Hepatic stellate cell (primary cell): ENCODE measurements at regions not wholly inside any gene's neighbourhood (a gene's known extent, or its start where the extent isn't known, plus 50 kb on each side); places are given as distances from the start of the nearest gene placed in this dataset.
"Not testable (repeated sequence)": the region's sequence is repeated elsewhere in the genome, so short reads cannot be mapped to it uniquely, and the experiment has no call there.

ENCODE experiments used
- DNase-seq: peaks from one replicate; pipeline ENCODE4 v3.0.0; 2011; ENCODE audit warnings: low spot score

DNA sequence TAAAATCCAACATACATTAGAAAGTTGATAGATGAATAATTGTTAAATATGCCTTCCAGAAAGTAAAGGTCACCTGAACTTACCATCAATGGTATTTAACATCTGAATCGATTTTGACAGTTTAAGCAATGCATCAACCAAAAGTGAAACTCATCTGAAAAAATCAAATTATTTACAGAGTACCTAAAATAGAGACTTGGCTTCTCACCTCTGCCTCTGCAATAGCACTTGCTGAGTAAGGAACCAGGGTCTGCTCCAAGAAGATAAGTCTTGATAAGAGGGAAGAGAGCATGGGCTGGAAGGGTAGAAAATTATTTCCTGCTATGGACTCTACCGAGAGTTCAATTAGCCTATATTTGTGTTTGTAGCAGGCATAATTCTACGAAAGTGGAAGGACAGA lies 868.3 kb downstream of the STIM2 start:
- DNase-seq = no peak

DNA sequence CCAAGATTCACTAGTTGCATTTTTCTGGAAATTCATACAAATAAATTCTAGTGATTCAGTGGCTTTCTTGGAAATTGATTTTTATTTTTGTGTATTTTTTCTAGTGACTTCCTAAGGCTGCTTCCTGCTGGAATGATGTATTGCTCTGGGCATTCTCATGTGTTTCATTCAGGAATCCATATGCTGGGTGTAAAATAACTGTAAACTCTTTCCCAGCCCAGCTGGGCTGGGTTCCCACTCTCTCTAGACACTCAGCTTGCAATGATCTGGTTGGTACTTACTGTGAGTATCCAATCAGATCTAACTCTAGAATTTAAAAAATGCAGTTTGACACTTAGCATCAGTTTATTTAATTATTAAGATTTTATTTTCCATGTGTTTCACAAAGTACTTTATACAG lies 882.2 kb downstream of the STIM2 start:
- no peak for DNase-seq

DNA sequence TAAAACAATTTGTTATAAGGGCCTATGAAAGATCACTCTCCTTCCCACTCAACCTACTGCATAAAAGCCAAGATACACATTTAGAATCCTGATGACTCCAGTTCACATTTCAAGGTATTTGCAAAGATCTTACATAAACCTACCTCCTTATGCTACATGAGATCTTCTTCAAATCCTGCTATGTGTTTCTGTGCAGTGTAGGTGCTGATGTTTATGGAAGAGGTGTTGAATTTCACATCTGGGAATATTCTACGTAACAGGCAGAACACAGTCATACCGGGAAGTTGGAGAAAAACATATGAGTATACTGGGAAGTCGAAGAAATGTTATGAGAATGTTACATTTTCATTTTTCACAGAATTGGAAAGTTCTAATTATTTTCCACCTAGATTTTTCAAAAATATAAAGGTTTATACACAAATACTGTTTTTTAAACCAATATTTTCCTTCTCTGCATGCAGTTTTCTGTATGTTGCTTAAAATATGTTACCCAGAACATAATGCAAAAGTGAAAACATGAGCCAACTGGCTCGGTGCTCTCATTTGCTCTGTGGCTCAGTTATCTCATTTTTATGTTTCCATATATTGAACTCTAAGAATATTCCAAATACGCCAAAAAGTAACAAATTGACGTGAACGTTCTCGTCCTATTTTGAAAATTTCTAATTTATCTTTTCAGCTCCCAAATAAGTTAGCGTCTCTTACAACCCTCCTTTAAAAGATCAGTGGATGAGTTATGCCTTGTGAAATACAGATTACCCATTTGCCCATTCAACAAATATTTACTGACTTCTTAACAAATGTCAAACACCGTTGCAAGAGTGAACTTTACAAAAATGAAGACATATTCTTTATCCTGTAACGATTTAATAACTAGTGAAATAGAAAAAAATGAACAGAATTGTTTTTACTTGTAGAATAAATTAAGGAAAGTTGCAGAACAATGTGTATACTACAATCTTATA lies 899.3 kb downstream of the STIM2 start:
- no peak for DNase-seq

GRCh38 chr4:27763830-27764525 lies 903.3 kb downstream of the STIM2 start:
- no peak for DNase-seq

GRCh38 chr4:27764526-27764837 lies 903.8 kb downstream of the STIM2 start:
- DNase-seq = no peak

DNA sequence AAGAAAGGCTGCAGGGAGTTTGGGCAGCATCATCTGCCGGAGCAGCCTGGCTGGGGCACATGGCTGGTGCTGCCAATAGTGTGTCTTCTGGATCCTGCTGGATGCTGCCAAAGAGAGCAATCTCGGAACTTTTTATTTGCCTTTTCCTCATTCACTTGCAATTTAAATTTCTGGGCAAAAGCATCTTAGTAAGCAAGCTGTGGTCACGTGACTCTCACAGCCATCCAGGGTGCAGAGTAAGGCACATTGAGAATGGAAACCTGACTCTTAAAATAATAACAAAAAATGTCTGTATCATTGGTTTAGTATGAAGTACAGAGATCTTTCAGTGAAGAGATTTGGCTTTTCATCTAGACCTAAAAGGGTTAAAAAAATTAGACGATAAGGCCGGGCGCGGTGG lies 910.3 kb downstream of the STIM2 start:
- DNase-seq = no peak

DNA sequence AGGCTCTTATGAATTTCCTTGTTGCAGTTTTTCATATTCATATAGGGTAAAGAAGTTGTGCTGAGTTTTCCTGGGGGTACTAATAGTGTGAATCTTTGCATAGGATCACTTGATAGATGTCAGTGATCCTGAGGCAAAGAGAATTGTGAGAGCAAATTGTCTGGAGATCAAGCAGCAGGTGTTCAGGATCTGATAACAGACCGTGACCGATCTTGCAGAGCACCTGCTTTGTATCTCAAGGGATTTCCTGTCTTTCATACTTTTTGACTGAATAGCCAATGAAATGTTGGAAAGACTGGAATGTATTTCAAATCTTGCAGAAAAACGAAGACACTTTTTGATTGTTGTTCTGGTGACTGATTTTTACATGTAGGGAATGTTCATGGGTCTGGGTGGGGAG lies 914.5 kb downstream of the STIM2 start:
- DNase-seq = no peak

DNA sequence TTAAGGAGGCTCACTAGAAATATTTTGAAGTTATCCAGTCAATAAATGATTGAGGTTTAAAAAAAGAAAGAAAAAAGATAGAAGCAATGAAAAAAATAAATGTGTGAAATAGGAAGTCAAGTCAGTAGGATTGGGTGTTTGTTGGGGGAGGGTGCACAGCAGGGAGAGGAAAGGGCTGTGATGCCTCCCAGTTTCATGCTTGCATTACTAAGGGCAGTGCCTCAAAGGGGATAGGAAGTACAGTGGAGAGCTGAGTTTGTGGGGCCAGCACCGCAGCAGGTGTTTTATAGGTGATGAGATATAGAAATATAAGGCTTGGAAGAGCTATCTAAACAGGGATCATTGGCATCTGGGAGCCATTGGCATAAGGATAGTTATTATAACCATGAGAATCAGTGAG lies 919.2 kb downstream of the STIM2 start:
- DNase-seq = no peak

DNA sequence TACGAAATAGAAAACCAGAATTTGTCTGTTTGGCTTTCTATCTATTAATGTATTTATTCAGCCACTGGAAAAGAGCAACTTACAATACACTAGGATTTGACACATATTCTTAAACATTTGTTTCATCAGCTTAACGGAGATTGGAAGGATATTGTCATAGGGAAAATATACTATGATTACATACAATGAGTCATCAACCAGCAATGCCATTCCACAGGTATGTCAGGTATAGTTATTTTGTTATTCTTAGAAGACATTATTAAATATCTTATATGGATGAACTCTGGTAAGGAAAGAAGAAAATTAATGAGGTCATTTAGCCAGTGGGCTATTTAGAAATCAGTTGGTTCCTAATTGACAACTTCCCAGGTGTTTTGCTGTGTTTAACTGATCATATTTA lies 926.6 kb downstream of the STIM2 start:
- no peak for DNase-seq

GRCh38 chr4:27789773-27790172 lies 929.1 kb downstream of the STIM2 start:
- no peak for DNase-seq

- DNase-seq = no peak
These were observed 930.3 kb downstream of the STIM2 start for GRCh38 chr4:27790911-27791310.

DNA sequence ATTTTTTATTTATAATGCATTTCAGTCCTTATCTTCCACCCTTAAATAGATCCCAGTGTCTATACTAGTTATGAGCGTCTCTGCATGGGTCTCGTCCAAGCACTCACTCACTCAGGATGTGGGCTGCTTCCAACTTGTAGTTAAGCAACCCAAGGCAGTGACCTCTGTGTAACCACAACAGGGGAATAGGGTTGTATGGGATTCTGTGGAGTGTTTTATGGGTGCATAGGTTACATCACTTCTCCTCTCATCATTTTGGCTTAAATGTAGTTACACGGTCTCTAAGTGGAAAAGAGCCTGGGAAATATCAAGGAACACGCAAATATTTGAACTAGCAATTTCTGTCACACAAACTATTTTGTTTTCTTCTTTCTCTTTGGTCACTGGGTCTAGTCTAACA lies 931.0 kb downstream of the STIM2 start:
- DNase-seq = no peak

GRCh38 chr4:27807207-27807606 lies 946.6 kb downstream of the STIM2 start:
- DNase-seq = no peak

DNA sequence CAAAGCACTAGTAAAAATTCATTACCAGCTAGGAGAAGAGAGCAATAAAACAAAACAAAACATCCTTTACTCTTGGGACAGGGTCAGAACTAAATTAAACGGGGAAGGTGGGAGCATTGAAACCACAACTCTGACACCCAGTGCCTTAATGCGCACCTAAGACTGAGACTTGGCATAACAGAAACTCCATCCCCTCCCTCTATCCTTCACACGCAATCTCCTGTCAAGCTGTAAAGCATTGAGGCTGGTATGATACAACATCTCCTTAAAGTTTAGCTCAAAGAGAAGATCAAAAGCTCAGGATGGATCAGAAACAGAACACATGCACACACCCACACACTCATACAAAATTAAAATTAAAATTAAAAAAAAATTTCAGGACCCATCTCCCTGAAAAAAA lies 951.3 kb downstream of the STIM2 start:
- DNase-seq = no peak

DNA sequence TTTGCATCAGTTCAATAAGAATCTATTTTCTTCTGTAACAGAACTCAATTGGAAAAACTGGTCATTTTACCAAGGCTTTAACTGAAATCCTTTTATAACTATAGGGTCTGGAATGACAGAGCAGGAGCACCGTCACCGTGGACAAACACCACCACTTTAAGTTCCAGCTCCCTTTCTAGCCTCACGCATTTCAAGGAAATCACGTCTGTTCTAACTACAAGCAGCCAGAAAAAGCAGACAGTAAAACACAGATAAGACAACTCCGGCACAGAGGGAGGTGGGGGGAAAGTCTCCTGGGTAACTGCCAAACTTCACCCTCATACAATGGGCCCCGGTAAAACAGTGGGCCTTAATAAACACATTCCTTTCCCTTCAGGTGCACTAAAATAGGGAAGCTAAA lies 952.6 kb downstream of the STIM2 start:
- not testable (repeated sequence) for DNase-seq

DNA sequence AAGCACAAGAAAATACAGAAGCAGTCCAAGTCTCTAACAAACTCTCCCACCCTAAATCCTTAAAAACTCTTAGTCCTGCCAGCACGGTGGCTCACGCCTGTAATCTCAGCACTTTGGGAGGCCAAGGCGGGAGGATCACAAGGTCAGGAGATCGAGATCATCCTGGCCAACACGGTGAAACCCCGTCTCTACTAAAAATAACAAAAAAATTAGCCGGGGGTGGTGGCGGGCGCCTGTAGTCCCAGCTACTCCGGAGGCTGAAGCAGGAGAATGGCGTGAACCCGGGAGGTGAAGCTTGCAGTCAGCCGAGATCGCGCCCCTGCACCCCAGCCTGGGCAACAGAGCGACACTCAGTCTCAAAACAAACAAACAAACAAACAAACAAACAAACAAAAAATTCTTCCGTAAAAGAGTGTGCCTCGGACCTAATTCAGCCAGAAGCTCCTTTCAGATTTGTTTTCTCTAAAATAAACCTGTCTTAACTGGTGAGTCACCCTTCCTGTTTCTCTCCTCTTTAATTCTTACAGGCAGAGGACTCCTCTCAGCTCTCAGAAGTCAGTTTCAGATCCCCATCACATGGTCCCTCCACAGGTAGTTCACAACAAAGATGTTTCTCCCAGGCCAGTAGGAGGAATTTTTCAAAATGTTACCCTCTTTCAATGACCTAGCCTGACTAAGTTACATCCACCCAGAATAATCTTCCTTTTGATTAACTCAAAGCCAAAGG lies 953.2 kb downstream of the STIM2 start:
- DNase-seq = not testable (repeated sequence)

- no peak for DNase-seq
These were observed 958.6 kb downstream of the STIM2 start for GRCh38 chr4:27819246-27819645.

DNA sequence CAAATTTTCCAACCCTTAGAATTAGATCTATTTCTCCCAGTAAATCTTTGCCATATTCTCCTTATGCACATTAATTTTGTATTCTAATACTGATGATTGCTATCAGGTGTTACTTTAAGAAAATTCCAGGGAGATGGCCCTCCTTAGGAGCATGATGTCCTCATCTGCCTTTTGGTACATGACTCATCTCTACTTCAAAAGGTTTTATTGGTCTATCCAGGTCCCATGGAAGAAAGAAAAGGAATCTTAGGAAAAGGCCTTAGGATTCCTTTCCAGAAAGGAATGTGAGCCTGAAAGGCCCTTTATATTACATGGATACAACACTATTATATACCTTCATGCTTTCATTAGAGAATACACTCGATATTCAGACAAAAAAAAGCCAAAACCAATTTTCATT lies 968.2 kb downstream of the STIM2 start:
- no peak for DNase-seq

DNA sequence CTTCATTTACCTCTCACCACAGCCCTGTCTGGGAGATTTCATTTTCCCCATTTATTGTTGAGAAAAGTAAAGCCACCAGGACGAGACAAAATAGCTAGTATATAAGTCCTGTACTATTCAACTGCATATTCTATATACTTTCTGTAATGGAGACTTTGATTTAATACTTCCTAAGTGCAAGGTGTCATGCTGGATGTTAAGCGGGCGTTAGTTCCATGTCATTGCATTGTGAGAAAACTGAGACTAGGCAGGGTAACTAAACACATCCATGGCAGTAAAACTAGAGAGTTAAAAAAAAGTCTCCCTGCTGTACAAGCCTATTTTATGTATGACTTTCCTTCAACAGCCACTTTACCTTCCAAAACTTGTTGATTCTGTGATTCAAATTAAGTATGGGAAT lies 969.6 kb downstream of the STIM2 start:
- DNase-seq = no peak

DNA sequence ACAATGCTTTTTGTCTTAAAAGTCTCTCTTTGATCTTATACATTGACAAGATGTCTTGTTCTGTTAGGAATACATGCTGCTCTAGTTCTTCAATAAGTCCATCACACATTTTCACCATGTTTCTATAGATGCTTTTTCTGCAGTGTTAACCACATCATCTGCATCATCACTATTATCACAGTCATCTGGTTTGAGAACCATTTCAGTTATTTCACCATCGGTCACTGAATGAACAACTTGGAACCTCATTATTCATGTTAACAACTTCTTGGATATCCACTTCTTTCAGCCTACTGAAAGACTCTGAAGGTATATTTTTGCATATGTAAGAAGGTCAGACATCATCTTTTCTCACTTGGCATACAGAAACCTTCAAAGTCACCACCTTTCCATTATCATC lies 975.2 kb downstream of the STIM2 start:
- no peak for DNase-seq

GRCh38 chr4:27836523-27836922 lies 975.9 kb downstream of the STIM2 start:
- DNase-seq = no peak

- no peak for DNase-seq
These were observed 983.1 kb downstream of the STIM2 start for GRCh38 chr4:27843776-27844175.

GRCh38 chr4:27844376-27844775 lies 983.7 kb downstream of the STIM2 start:
- no peak for DNase-seq
